Pons (tissue), 1 donor: ENCODE measurements at regions not wholly inside any gene's neighbourhood (a gene's known extent, or its start where the extent isn't known, plus 50 kb on each side); places are given as distances from the start of the nearest gene placed in this dataset.
"Not testable (repeated sequence)": the region's sequence is repeated elsewhere in the genome, so short reads cannot be mapped to it uniquely, and the experiment has no call there.

ENCODE experiments used
- DNase-seq: peaks from one replicate; pipeline ENCODE4 v3.0.0-alpha.2; 2016; ENCODE audit warnings: low spot score

- no peak for DNase-seq
Observed at GRCh38 chr1:194062962-194063361, 876.5 kb upstream of the B3GALT2 start.

GRCh38 chr1:194062526-194062925 is 876.1 kb upstream of the B3GALT2 start:
- DNase-seq = no peak

GRCh38 chr1:194060481-194060880 is 874.1 kb upstream of the B3GALT2 start:
- DNase-seq = no peak

GRCh38 chr1:194058268-194058667 is 871.9 kb upstream of the B3GALT2 start:
- DNase-seq = not testable (repeated sequence)

- no peak for DNase-seq
Observed at GRCh38 chr1:194056169-194056568, 869.8 kb upstream of the B3GALT2 start.

- DNase-seq = peak; percentile 24
Observed at GRCh38 chr1:194055536-194055935, 869.1 kb upstream of the B3GALT2 start.

- DNase-seq = no peak
Observed at GRCh38 chr1:194052514-194053338, 866.3 kb upstream of the B3GALT2 start.

GRCh38 chr1:194047921-194048320 is 861.5 kb upstream of the B3GALT2 start:
- DNase-seq = no peak

- no peak for DNase-seq
Observed at GRCh38 chr1:194047206-194047605, 860.8 kb upstream of the B3GALT2 start.

- DNase-seq = no peak
Observed at GRCh38 chr1:194045416-194045815, 859.0 kb upstream of the B3GALT2 start.

- DNase-seq = no peak
Observed at GRCh38 chr1:194044892-194045291, 858.5 kb upstream of the B3GALT2 start.

- no peak for DNase-seq
Observed at GRCh38 chr1:194043984-194044755, 857.8 kb upstream of the B3GALT2 start.

GRCh38 chr1:194042736-194043135 is 856.3 kb upstream of the B3GALT2 start:
- DNase-seq = no peak

GRCh38 chr1:194040496-194040895 is 854.1 kb upstream of the B3GALT2 start:
- DNase-seq = no peak

GRCh38 chr1:194039578-194039977 is 853.2 kb upstream of the B3GALT2 start:
- DNase-seq = no peak

GRCh38 chr1:194033646-194034045 is 847.2 kb upstream of the B3GALT2 start:
- no peak for DNase-seq

- no peak for DNase-seq
Observed at GRCh38 chr1:194028002-194028401, 841.6 kb upstream of the B3GALT2 start.

GRCh38 chr1:194026422-194026821 is 840.0 kb upstream of the B3GALT2 start:
- DNase-seq = no peak

GRCh38 chr1:194024659-194025058 is 838.2 kb upstream of the B3GALT2 start:
- no peak for DNase-seq

- no peak for DNase-seq
Observed at GRCh38 chr1:194014014-194014413, 827.6 kb upstream of the B3GALT2 start.

- DNase-seq = no peak
Observed at GRCh38 chr1:194013561-194013960, 827.1 kb upstream of the B3GALT2 start.

- no peak for DNase-seq
Observed at GRCh38 chr1:194004146-194004545, 817.7 kb upstream of the B3GALT2 start.

GRCh38 chr1:194001726-194002350 is 815.4 kb upstream of the B3GALT2 start:
- DNase-seq = not testable (repeated sequence)
